B cell (primary cell): ENCODE measurements at regions not wholly inside any gene's neighbourhood (a gene's known extent, or its start where the extent isn't known, plus 50 kb on each side); places are given as distances from the start of the nearest gene placed in this dataset.

Source experiments
- ATAC-seq: fragments of 200-7000 bp; cut with Tn5 transposase; one replicate; pipeline ENCODE4 v1.10.0; 2021; ENCODE audit warnings: low read depth, mild to moderate bottlenecking, moderate number of reproducible peaks, moderate library complexity
- CTCF ChIA-PET: fragments of 350-600 bp; sonication (Branson Sonifier 250); formaldehyde crosslinking; loops from one replicate; lab custom pipeline; 2021; ENCODE audit warnings: antibody characterized with exemption, inconsistent platforms; lab: Charles Lee
- POLR2A ChIA-PET: fragments of 350-600 bp; sonication (Branson Sonifier 250); formaldehyde crosslinking; loops from one replicate; lab custom pipeline; 2021; ENCODE audit warnings: antibody characterized with exemption; lab: Charles Lee
- DNase-seq: peaks from one replicate; pipeline ENCODE4 v3.0.0; 2013
- H2AFZ ChIP-seq: 2 replicates; pipeline ENCODE4 v1.6.1; 2012; ENCODE audit warnings: mild to moderate bottlenecking, low read depth, low read length; ENCODE audit not compliant: insufficient read depth, poor library complexity, severe bottlenecking
- H3K27ac ChIP-seq, 2 donors: 1 replicate in 1 of 2; 2 replicates in 1 of 2; pipeline ENCODE4 v1.5.1; 2012 to 2013; ENCODE audit warnings: low read length in 2 of 2, mild to moderate bottlenecking in 2 of 2, moderate library complexity in 1 of 2
- H3K27me3 ChIP-seq, 4 experiments: fragments of 200-600 bp in 1 of 4; sonication (generic) in 1 of 4; replicated peaks in 1 of 4; 1 replicate in 2 of 4; 2 replicates in 2 of 4; pipeline versions ENCODE4 v1.6.1 to v1.7.0; 2013 to 2016; ENCODE audit warnings: low read length in 3 of 4, mild to moderate bottlenecking in 2 of 4, mixed read lengths in 1 of 4, moderate library complexity in 1 of 4; ENCODE audit not compliant: insufficient read depth in 4 of 4, control insufficient read depth in 3 of 4; ENCODE audit errors: control extremely low read depth in 1 of 4
- H3K36me3 ChIP-seq, 2 experiments: replicated peaks in 1 of 2; 1 replicate in 1 of 2; 2 replicates in 1 of 2; pipeline versions ENCODE4 v1.6.1 to v1.7.1; 2013; ENCODE audit warnings: low read length in 1 of 2; ENCODE audit not compliant: insufficient read depth in 2 of 2, control insufficient read depth in 1 of 2; ENCODE audit errors: control extremely low read depth in 1 of 2, extremely low read depth in 1 of 2
- H3K4me1 ChIP-seq, 2 donors: fragments of 200-600 bp in 1 of 2; sonication (generic) in 1 of 2; 1 replicate in 1 of 2; 2 replicates in 1 of 2; pipeline versions ENCODE4 v1.5.1 to v1.6.1; 2013 to 2017; ENCODE audit warnings: low read length in 2 of 2; ENCODE audit not compliant: control insufficient read depth in 2 of 2, insufficient read depth in 2 of 2
- H3K4me2 ChIP-seq: replicated peaks from 2 replicates; pipeline ENCODE3; 2012; ENCODE audit warnings: mild to moderate bottlenecking, low read depth, low read length; ENCODE audit not compliant: poor library complexity, severe bottlenecking
- H3K4me3 ChIP-seq, 5 experiments: fragments of 200-600 bp in 1 of 5; sonication (generic) in 1 of 5; 1 replicate in 3 of 5; 2 replicates in 2 of 5; pipeline versions ENCODE4 v1.5.1 to v1.7.0; 2011 to 2016; ENCODE audit warnings: low read length in 4 of 5, mild to moderate bottlenecking in 4 of 5, low read depth in 2 of 5, control low read depth in 1 of 5, moderate library complexity in 1 of 5; ENCODE audit not compliant: insufficient read depth in 1 of 5; ENCODE audit errors: control extremely low read depth in 1 of 5, extremely low read depth in 1 of 5
- H3K79me2 ChIP-seq: fragments of 200-600 bp; sonication (generic); one replicate; pipeline ENCODE4 v1.6.0; 2016; ENCODE audit warnings: low read length; ENCODE audit not compliant: control insufficient read depth, insufficient read depth
- H3K9ac ChIP-seq: fragments of 200-600 bp; sonication (generic); 2 replicates; pipeline ENCODE4 v1.6.1; 2017; ENCODE audit warnings: mild to moderate bottlenecking, low read length, moderate library complexity
- H3K9me3 ChIP-seq, 3 donors: one replicate each; pipeline versions ENCODE4 v1.6.1 to v1.7.1; 2013; ENCODE audit warnings: low read length in 2 of 3; ENCODE audit not compliant: control insufficient read depth in 2 of 3, insufficient read depth in 1 of 3; ENCODE audit errors: control extremely low read depth in 1 of 3
- H4K20me1 ChIP-seq: 2 replicates; pipeline ENCODE4 v1.6.0; 2012; ENCODE audit warnings: mild to moderate bottlenecking, low read length; ENCODE audit not compliant: insufficient read depth, control insufficient read depth, poor library complexity, severe bottlenecking
- H3K27ac Mint-ChIP-seq: one replicate; pipeline ENCODE4 v1.8.0; 2021; ENCODE audit warnings: mixed read lengths
- H3K27me3 Mint-ChIP-seq: one replicate; pipeline ENCODE4 v1.8.0; 2021; ENCODE audit warnings: mixed read lengths
- H3K4me1 Mint-ChIP-seq: one replicate; pipeline ENCODE4 v1.8.0; 2021; ENCODE audit warnings: mixed read lengths
- H3K4me3 Mint-ChIP-seq: one replicate; pipeline ENCODE4 v1.8.0; 2021; ENCODE audit warnings: mixed read lengths
- H3K9me3 Mint-ChIP-seq: one replicate; pipeline ENCODE4 v1.8.0; 2022; ENCODE audit warnings: mixed read lengths; ENCODE audit not compliant: insufficient read depth
- CTCF ChIP-seq: fragments of 200-600 bp; IDR thresholded peaks from one replicate; pipeline ENCODE4 v1.8.0; 2022; ENCODE audit warnings: antibody characterized with exemption, mild to moderate bottlenecking
- EZH2 ChIP-seq: IDR thresholded peaks from 2 replicates; pipeline ENCODE4 v1.6.1; 2012; ENCODE audit warnings: borderline replicate concordance, low read depth, mild to moderate bottlenecking, moderate library complexity, low read length; ENCODE audit not compliant: insufficient read depth, poor library complexity, severe bottlenecking
- WGBS: methylation state at CpG from one replicate; pipeline ENCODE4 v1.1.5; 2013; ENCODE audit warnings: missing lambda C conversion rate; ENCODE audit not compliant: insufficient coverage; 5-methylcytosine and 5-hydroxymethylcytosine counted together
- intact Hi-C: fragments of 100-400 bp; cut with micrococcal nuclease; formaldehyde crosslinking; loops from one replicate; pipeline ENCODE4 v1.10.0; 2022

DNA sequence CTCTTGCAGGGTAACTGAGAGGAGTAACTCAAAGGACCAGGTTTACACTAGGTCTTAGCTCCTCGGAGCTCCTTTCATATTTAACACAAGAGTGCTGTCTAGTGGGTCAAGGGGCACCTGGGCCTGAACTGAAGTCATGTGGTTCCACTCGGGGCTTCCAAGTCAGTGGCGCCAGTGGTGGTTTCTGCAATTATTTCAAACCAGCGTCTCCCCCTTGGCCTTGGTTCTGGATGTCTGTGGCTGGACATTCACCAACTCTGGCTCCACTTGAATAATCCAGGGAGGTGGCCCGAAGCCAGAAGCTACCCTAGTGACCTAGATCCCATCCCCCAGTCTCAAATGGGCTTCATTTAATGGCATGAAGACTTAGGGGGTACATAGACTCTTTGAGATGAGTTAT is 144.3 kb upstream of the ADAMTS9 start:
- intact Hi-C loops = no loop called here
- 91% methylated on average over 4 of the region's 5 CpGs for WGBS
- no peak overlapping the region for H3K9ac ChIP-seq

DNA sequence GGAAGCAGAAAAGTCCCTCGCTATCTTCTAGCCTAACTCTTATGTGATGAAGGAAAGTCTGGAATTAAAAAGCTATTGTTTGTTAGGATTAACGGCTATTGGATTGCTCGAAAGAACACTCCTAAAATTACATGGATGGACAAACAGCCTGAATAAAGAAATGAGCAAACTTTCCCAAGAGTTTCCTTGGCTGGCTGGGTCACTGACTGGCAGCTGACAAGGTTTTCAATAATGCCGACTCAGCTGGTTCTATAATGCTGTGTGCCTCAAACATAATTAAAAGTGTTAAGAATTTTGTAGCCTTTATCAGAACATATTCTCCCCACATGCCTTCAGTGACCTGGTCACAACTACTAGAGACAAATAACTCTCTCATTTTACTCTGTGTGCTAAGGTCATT is 142.9 kb upstream of the ADAMTS9 start:
- intact Hi-C loops = no loop called here
- H3K9me3 Mint-ChIP-seq = peaks cover 3% of the 10 kb centered on the region
- no peak for DNase-seq
- Histone ChIP-seq H3K9ac (no peak overlapping the region), H2AFZ (no peak overlapping the region), H4K20me1 (no peaks in the 10 kb centered on the region), H3K9me3 (peaks cover 0 to 2% (median 0%) of the 10 kb centered on the region in 3 donors), H3K27ac (no peak overlapping the region), H3K4me2 (no peak overlapping the region), H3K36me3 (no peaks in the 10 kb centered on the region), H3K4me3 (no peak overlapping the region), H3K79me2 (no peaks in the 10 kb centered on the region), H3K27me3 (no peaks in the 10 kb centered on the region), H3K4me1 (no peaks in the 10 kb centered on the region)
- ChIA-PET CTCF (no interaction called here), POLR2A (no interaction called here)
- no peak for TF ChIP-seq EZH2
- H3K27ac Mint-ChIP-seq = no peak overlapping the region
- H3K4me3 Mint-ChIP-seq = no peak overlapping the region
- no peaks in the 10 kb centered on the region for H3K4me1 Mint-ChIP-seq
- no peaks in the 10 kb centered on the region for H3K27me3 Mint-ChIP-seq
- WGBS = no CpG with 5 or more reads among the region's 4 CpGs
- ATAC-seq = no peak

More for the DNA sequence above, 144.3 kb upstream of the ADAMTS9 start:
- POLR2A ChIA-PET = no interaction called here
- no peaks in the 10 kb centered on the region for H3K79me2 ChIP-seq
- TF ChIP-seq EZH2 (no peak), CTCF (no peak)
- H3K36me3 ChIP-seq = no peaks in the 10 kb centered on the region
- Mint-ChIP-seq H3K4me3 (no peak overlapping the region), H3K9me3 (peaks cover 3% of the 10 kb centered on the region), H3K27me3 (no peaks in the 10 kb centered on the region), H3K4me1 (no peaks in the 10 kb centered on the region), H3K27ac (no peak overlapping the region)
- CTCF ChIA-PET = no interaction called here
- no peaks in the 10 kb centered on the region for H4K20me1 ChIP-seq
- H3K4me3 ChIP-seq = no peak overlapping the region
- H2AFZ ChIP-seq = no peak overlapping the region
- no peaks in the 10 kb centered on the region for H3K27me3 ChIP-seq
- H3K4me1 ChIP-seq = no peaks in the 10 kb centered on the region
- DNase-seq = no peak
- ATAC-seq = no peak
- H3K4me2 ChIP-seq = no peak overlapping the region
- H3K27ac ChIP-seq = no peak overlapping the region
- H3K9me3 ChIP-seq = peaks cover 0 to 2% (median 0%) of the 10 kb centered on the region in 3 donors
